GM23248 (cell line): ENCODE measurements at regions not wholly inside any gene's neighbourhood (a gene's known extent, or its start where the extent isn't known, plus 50 kb on each side); places are given as distances from the start of the nearest gene placed in this dataset.

Source experiments
- EZH2 ChIP-seq: fragments of 200-600 bp; sonication (generic); IDR thresholded peaks from 2 replicates; pipeline ENCODE4 v1.6.1; 2018; ENCODE audit warnings: antibody characterized with exemption, mild to moderate bottlenecking; ENCODE audit not compliant: insufficient read depth, poor library complexity, severe bottlenecking
- EZH2phosphoT487 ChIP-seq: fragments of 200-600 bp; sonication (generic); IDR thresholded peaks from 2 replicates; pipeline ENCODE4 v1.6.1; 2018; ENCODE audit warnings: antibody characterized with exemption, moderate library complexity, mild to moderate bottlenecking, low read depth; ENCODE audit not compliant: insufficient read depth

GRCh38 chr18:28571929-28572328 is 395.0 kb upstream of the CDH2 start:
- TF ChIP-seq EZH2phosphoT487, result no peak
- TF ChIP-seq EZH2, result no peak
